SK-N-SH (cell line): ENCODE measurements at regions not wholly inside any gene's neighbourhood (a gene's known extent, or its start where the extent isn't known, plus 50 kb on each side); places are given as distances from the start of the nearest gene placed in this dataset.

ENCODE experiments used
- CTCF ChIP-seq: fragments of 200-600 bp; sonication (generic); IDR thresholded peaks from 2 replicates; pipeline ENCODE4 v1.6.1; 2017; ENCODE audit warnings: antibody characterized with exemption, mild to moderate bottlenecking, moderate library complexity
- EP300 ChIP-seq, 2 experiments: IDR thresholded peaks; 2 replicates each; pipeline versions ENCODE4 v1.4.0 to v1.6.1; 2012; ENCODE audit warnings: borderline replicate concordance in 1 of 2, low read depth in 1 of 2, low read length in 1 of 2
- EZH2phosphoT487 ChIP-seq: fragments of 200-600 bp; sonication (generic); IDR thresholded peaks from 2 replicates; pipeline ENCODE4 v1.6.1; 2017; ENCODE audit warnings: low read depth, mixed run types, mild to moderate bottlenecking, antibody characterized with exemption, moderate library complexity, borderline replicate concordance
- GABPA ChIP-seq: IDR thresholded peaks from 2 replicates; pipeline ENCODE4 v1.4.0; 2012; ENCODE audit warnings: low read depth, mild to moderate bottlenecking
- GATA2 ChIP-seq: sonication (generic); formaldehyde crosslinking; IDR thresholded peaks from 2 replicates; pipeline ENCODE4 v1.5.0; 2020; ENCODE audit warnings: mild to moderate bottlenecking, missing genetic modification reagents
- POLR2AphosphoS5 ChIP-seq: IDR thresholded peaks from 2 replicates; pipeline ENCODE4 v1.6.1; 2012; ENCODE audit warnings: low read depth, low read length
- RCOR1 ChIP-seq: fragments of 150-350 bp; IDR thresholded peaks from 2 replicates; pipeline ENCODE4 v1.6.1; 2017; ENCODE audit warnings: antibody characterized with exemption, low read length
- REST ChIP-seq: IDR thresholded peaks from 2 replicates; pipeline ENCODE4 v1.6.1; 2012; ENCODE audit warnings: mild to moderate bottlenecking, low read depth, low read length, moderate library complexity
- SMC3 ChIP-seq: IDR thresholded peaks from 2 replicates; pipeline ENCODE4 v1.6.1; 2012; ENCODE audit warnings: low read depth, low read length, improper control_type of control experiment
- TAF1 ChIP-seq: IDR thresholded peaks from 2 replicates; pipeline ENCODE4 v1.6.1; 2012; ENCODE audit warnings: low read depth, mild to moderate bottlenecking, low read length, moderate library complexity, borderline replicate concordance

- TF ChIP-seq POLR2AphosphoS5 (no peak), EP300 (IDR thresholded peaks at IDR 0.05; ENCODE audit: borderline replicate concordance in 1 of 2, low read depth in 1 of 2, low read length in 1 of 2) (no peak), CTCF (no peak), REST (no peak), TAF1 (no peak), EZH2phosphoT487 (no peak), GABPA (no peak), SMC3 (no peak), RCOR1 (no peak), GATA2 (CRISPR knock-in tag) (no peak)
Observed at GRCh38 chr12:89966495-89967240, 258.0 kb upstream of the ATP2B1 start.
